ENCODE measurements at regions not wholly inside any gene's neighbourhood (a gene's known extent, or its start where the extent isn't known, plus 50 kb on each side); places are given as distances from the start of the nearest gene placed in this dataset.

- DNase-seq (ENCODE audit: low spot score) = no peak
- H2AK5ac ChIP-seq (ENCODE audit: low read depth, low read length) = no peak overlapping the region
- H2BK5ac ChIP-seq (ENCODE audit: low read length) = no peak overlapping the region
- no peak overlapping the region for H2BK120ac ChIP-seq (ENCODE audit: low read depth, low read length)
- H2BK12ac ChIP-seq (ENCODE audit: low read length) = no peak overlapping the region
- H3K4ac ChIP-seq (ENCODE audit: low read length) = no peak overlapping the region
- no peaks in the 10 kb centered on the region for H3K36me3 ChIP-seq (replicated peaks in 1 of 2; ENCODE audit: control insufficient read depth in 2 of 2, insufficient read depth in 2 of 2, low read length in 2 of 2)
- H2BK15ac ChIP-seq (ENCODE audit: low read length) = peak overlapping the region; percentile 33
- no peak overlapping the region for H3K18ac ChIP-seq (ENCODE audit: low read length)
- no peak overlapping the region for H3K9ac ChIP-seq (ENCODE audit: low read depth, low read length, poor library complexity)
- peak overlapping the region; percentile 17 for H3K23ac ChIP-seq (ENCODE audit: low read depth, low read length, poor library complexity)
- H3K27ac ChIP-seq (replicated peaks; ENCODE audit: low read length) = no peak overlapping the region
- H3K14ac ChIP-seq (ENCODE audit: low read length) = no peak overlapping the region
- no peak overlapping the region for H4K8ac ChIP-seq (ENCODE audit: low read depth, low read length)
- no peaks in the 10 kb centered on the region for H3K4me1 ChIP-seq (ENCODE audit: control insufficient read depth in 2 of 2, insufficient read depth in 1 of 2, low read depth in 1 of 2, low read length in 2 of 2)
- H3K27me3 ChIP-seq (ENCODE audit: control insufficient read depth in 3 of 3, insufficient read depth in 3 of 3, low read depth in 1 of 3, low read length in 3 of 3) = no peaks in the 10 kb centered on the region
- no peak overlapping the region for H3K4me3 ChIP-seq (ENCODE audit: low read length in 2 of 2)
- WGBS, 2 donors (ENCODE audit: extremely low coverage in 2 of 2, insufficient read length in 2 of 2, insufficient replicate concordance in 1 of 2) = no CpG with 5 or more reads among the region's 7 CpGs
- peak overlapping the region; percentile 62 for H4K91ac ChIP-seq (ENCODE audit: low read depth, low read length, poor library complexity)
- no peaks in the 10 kb centered on the region for H3K79me1 ChIP-seq (ENCODE audit: low read depth, low read length)
- H3K9me3 ChIP-seq (replicated peaks in 1 of 2; ENCODE audit: control insufficient read depth in 2 of 2, insufficient read depth in 1 of 2, low read depth in 1 of 2, low read length in 2 of 2) = peaks cover 0 to 2% of the 10 kb centered on the region in 2 donors
- no peak overlapping the region for H3K4me2 ChIP-seq (ENCODE audit: insufficient read depth, low read length, poor library complexity, severe bottlenecking)
- H2AFZ ChIP-seq (ENCODE audit: low read length) = no peak overlapping the region
Observed at GRCh38 chr7:3172768-3173280, 128.2 kb upstream of the SDK1 start.

- DNase-seq (ENCODE audit: low spot score) = no peak
- no CpG with 5 or more reads among the region's 15 CpGs for WGBS, 2 donors (ENCODE audit: extremely low coverage in 2 of 2, insufficient read length in 2 of 2, insufficient replicate concordance in 1 of 2)
- Histone ChIP-seq H2BK15ac (ENCODE audit: low read length) (no peak overlapping the region), H3K4ac (ENCODE audit: low read length) (no peak overlapping the region), H3K14ac (ENCODE audit: low read length) (no peak overlapping the region), H3K9ac (ENCODE audit: low read depth, low read length, poor library complexity) (no peak overlapping the region), H3K27me3 (ENCODE audit: control insufficient read depth in 3 of 3, insufficient read depth in 3 of 3, low read depth in 1 of 3, low read length in 3 of 3) (no peaks in the 10 kb centered on the region), H2BK120ac (ENCODE audit: low read depth, low read length) (no peak overlapping the region), H3K23ac (ENCODE audit: low read depth, low read length, poor library complexity) (no peak overlapping the region), H3K27ac (replicated peaks; ENCODE audit: low read length) (no peak overlapping the region), H3K4me2 (ENCODE audit: insufficient read depth, low read length, poor library complexity, severe bottlenecking) (no peak overlapping the region), H3K9me3 (replicated peaks in 1 of 2; ENCODE audit: control insufficient read depth in 2 of 2, insufficient read depth in 1 of 2, low read depth in 1 of 2, low read length in 2 of 2) (peaks cover 0 to 2% of the 10 kb centered on the region in 2 donors), H4K8ac (ENCODE audit: low read depth, low read length) (no peak overlapping the region), H3K79me1 (ENCODE audit: low read depth, low read length) (no peaks in the 10 kb centered on the region), H2BK5ac (ENCODE audit: low read length) (no peak overlapping the region), H2AK5ac (ENCODE audit: low read depth, low read length) (no peak overlapping the region), H3K18ac (ENCODE audit: low read length) (no peak overlapping the region), H4K91ac (ENCODE audit: low read depth, low read length, poor library complexity) (no peak overlapping the region), H2AFZ (ENCODE audit: low read length) (no peak overlapping the region), H2BK12ac (ENCODE audit: low read length) (no peak overlapping the region), H3K4me1 (ENCODE audit: control insufficient read depth in 2 of 2, insufficient read depth in 1 of 2, low read depth in 1 of 2, low read length in 2 of 2) (no peaks in the 10 kb centered on the region), H3K4me3 (ENCODE audit: low read length in 2 of 2) (no peak overlapping the region), H3K36me3 (replicated peaks in 1 of 2; ENCODE audit: control insufficient read depth in 2 of 2, insufficient read depth in 2 of 2, low read length in 2 of 2) (no peaks in the 10 kb centered on the region)
Observed at GRCh38 chr7:3174515-3175284, 126.4 kb upstream of the SDK1 start.

GRCh38 chr7:3175285-3175902 is 125.7 kb upstream of the SDK1 start:
- Histone ChIP-seq H2AFZ (ENCODE audit: low read length) (no peak overlapping the region), H3K4me2 (ENCODE audit: insufficient read depth, low read length, poor library complexity, severe bottlenecking) (no peak overlapping the region), H3K9ac (ENCODE audit: low read depth, low read length, poor library complexity) (no peak overlapping the region), H3K18ac (ENCODE audit: low read length) (no peak overlapping the region), H3K27me3 (ENCODE audit: control insufficient read depth in 3 of 3, insufficient read depth in 3 of 3, low read depth in 1 of 3, low read length in 3 of 3) (no peaks in the 10 kb centered on the region), H4K8ac (ENCODE audit: low read depth, low read length) (no peak overlapping the region), H3K79me1 (ENCODE audit: low read depth, low read length) (no peaks in the 10 kb centered on the region), H3K9me3 (replicated peaks in 1 of 2; ENCODE audit: control insufficient read depth in 2 of 2, insufficient read depth in 1 of 2, low read depth in 1 of 2, low read length in 2 of 2) (peaks cover 0 to 2% of the 10 kb centered on the region in 2 donors), H3K27ac (replicated peaks; ENCODE audit: low read length) (no peak overlapping the region), H3K4me3 (ENCODE audit: low read length in 2 of 2) (no peak overlapping the region), H3K4ac (ENCODE audit: low read length) (no peak overlapping the region), H3K14ac (ENCODE audit: low read length) (no peak overlapping the region), H2AK5ac (ENCODE audit: low read depth, low read length) (no peak overlapping the region), H3K23ac (ENCODE audit: low read depth, low read length, poor library complexity) (no peak overlapping the region), H2BK15ac (ENCODE audit: low read length) (no peak overlapping the region), H2BK12ac (ENCODE audit: low read length) (no peak overlapping the region), H4K91ac (ENCODE audit: low read depth, low read length, poor library complexity) (no peak overlapping the region), H3K4me1 (ENCODE audit: control insufficient read depth in 2 of 2, insufficient read depth in 1 of 2, low read depth in 1 of 2, low read length in 2 of 2) (no peaks in the 10 kb centered on the region), H3K36me3 (replicated peaks in 1 of 2; ENCODE audit: control insufficient read depth in 2 of 2, insufficient read depth in 2 of 2, low read length in 2 of 2) (no peaks in the 10 kb centered on the region), H2BK5ac (ENCODE audit: low read length) (no peak overlapping the region), H2BK120ac (ENCODE audit: low read depth, low read length) (no peak overlapping the region)
- no peak for DNase-seq (ENCODE audit: low spot score)
- no CpG with 5 or more reads among the region's 9 CpGs for WGBS, 2 donors (ENCODE audit: extremely low coverage in 2 of 2, insufficient read length in 2 of 2, insufficient replicate concordance in 1 of 2)
